Stimulated activated CD4-positive, alpha-beta T cell treated with anti-CD3 and anti-CD28 coated beads, Interleukin-12 subunit alpha, Interleukin-12 subunit beta, amount 100 ng/mL, for 4 hours (primary cell): ENCODE measurements at regions not wholly inside any gene's neighbourhood (a gene's known extent, or its start where the extent isn't known, plus 50 kb on each side); places are given as distances from the start of the nearest gene placed in this dataset.
"Not testable (repeated sequence)": the region's sequence is repeated elsewhere in the genome, so short reads cannot be mapped to it uniquely, and the experiment has no call there.

Source experiments
- DNase-seq: peaks from one replicate; pipeline ENCODE4 v3.0.0-alpha.2; 2020

- not testable (repeated sequence) for DNase-seq
Observed at GRCh38 chr2:89170506-89171173, 479.2 kb downstream of the RPIA start.

GRCh38 chr2:89171174-89171519 is 479.7 kb downstream of the RPIA start:
- not testable (repeated sequence) for DNase-seq

GRCh38 chr2:89177004-89177403 is 485.5 kb downstream of the RPIA start:
- not testable (repeated sequence) for DNase-seq

- not testable (repeated sequence) for DNase-seq
Observed at GRCh38 chr2:89182221-89182620, 490.7 kb downstream of the RPIA start.

GRCh38 chr2:89184746-89185145 is 493.3 kb downstream of the RPIA start:
- not testable (repeated sequence) for DNase-seq

GRCh38 chr2:89195636-89196251 is 504.3 kb downstream of the RPIA start:
- not testable (repeated sequence) for DNase-seq

- DNase-seq = not testable (repeated sequence)
Observed at GRCh38 chr2:89196719-89197118, 505.2 kb downstream of the RPIA start.

- not testable (repeated sequence) for DNase-seq
Observed at GRCh38 chr2:89198026-89198425, 506.6 kb downstream of the RPIA start.

GRCh38 chr2:89199453-89200246 is 508.2 kb downstream of the RPIA start:
- DNase-seq = not testable (repeated sequence)

- not testable (repeated sequence) for DNase-seq
Observed at GRCh38 chr2:89200247-89200527, 508.7 kb downstream of the RPIA start.

GRCh38 chr2:89202518-89202917 is 511.0 kb downstream of the RPIA start:
- DNase-seq = not testable (repeated sequence)

GRCh38 chr2:89205153-89205552 is 513.7 kb downstream of the RPIA start:
- DNase-seq = peak; percentile 21

- not testable (repeated sequence) for DNase-seq
Observed at GRCh38 chr2:89208144-89208932, 516.9 kb downstream of the RPIA start.

- not testable (repeated sequence) for DNase-seq
Observed at GRCh38 chr2:89213151-89213550, 521.7 kb downstream of the RPIA start.

GRCh38 chr2:89213811-89214210 is 522.3 kb downstream of the RPIA start:
- DNase-seq = not testable (repeated sequence)

- not testable (repeated sequence) for DNase-seq
Observed at GRCh38 chr2:89221474-89221873, 530.0 kb downstream of the RPIA start.

GRCh38 chr2:89222063-89222732 is 530.7 kb downstream of the RPIA start:
- DNase-seq = not testable (repeated sequence)

- DNase-seq = not testable (repeated sequence)
Observed at GRCh38 chr2:89224803-89225202, 533.3 kb downstream of the RPIA start.

- DNase-seq = not testable (repeated sequence)
Observed at GRCh38 chr2:89229979-89230378, 538.5 kb downstream of the RPIA start.

- not testable (repeated sequence) for DNase-seq
Observed at GRCh38 chr2:89231241-89231640, 539.8 kb downstream of the RPIA start.

GRCh38 chr2:89233931-89234330 is 542.5 kb downstream of the RPIA start:
- DNase-seq = not testable (repeated sequence)

- DNase-seq = not testable (repeated sequence)
Observed at GRCh38 chr2:89234818-89235466, 543.5 kb downstream of the RPIA start.
